Stomach (tissue), 8 donors: ENCODE measurements at regions not wholly inside any gene's neighbourhood (a gene's known extent, or its start where the extent isn't known, plus 50 kb on each side); places are given as distances from the start of the nearest gene placed in this dataset.

Source experiments
- DNase-seq, 2 donors: peaks; one replicate each; pipeline versions ENCODE4 v3.0.0 to v3.0.0-alpha.2; 2013 to 2019
- H3K27ac ChIP-seq, 5 donors: fragments of 200-600 bp in 4 of 5; sonication (generic) in 4 of 5; one replicate each; pipeline ENCODE4 v1.5.1; 2013 to 2019; ENCODE audit warnings: mild to moderate bottlenecking in 1 of 5, moderate library complexity in 1 of 5
- H3K27me3 ChIP-seq, 3 donors: fragments of 200-600 bp; sonication (generic); one replicate each; pipeline ENCODE4 v1.5.1; 2017 to 2019; ENCODE audit warnings: mixed run types in 1 of 3
- H3K36me3 ChIP-seq, 4 donors: fragments of 200-600 bp; sonication (generic); 1 replicate in 3 of 4; 2 replicates in 1 of 4; pipeline ENCODE4 v1.5.1; 2016 to 2019
- H3K4me1 ChIP-seq, 4 donors: fragments of 200-600 bp; sonication (generic); one replicate each; pipeline ENCODE4 v1.5.1; 2016 to 2019
- H3K4me3 ChIP-seq, 4 donors: fragments of 200-600 bp; sonication (generic) in 3 of 4; one replicate each; pipeline ENCODE4 v1.5.1; 2016 to 2019; ENCODE audit warnings: mild to moderate bottlenecking in 1 of 4
- H3K9me3 ChIP-seq, 4 donors: fragments of 200-600 bp; sonication (generic); one replicate each; pipeline ENCODE4 v1.5.1; 2016 to 2019
- EP300 ChIP-seq: sonication (generic); formaldehyde crosslinking; IDR thresholded peaks from one replicate; pipeline ENCODE4 v1.6.1; 2017; ENCODE audit warnings: antibody characterized with exemption
- POLR2A ChIP-seq, 4 donors: fragments of 450-650 bp; IDR thresholded peaks; one replicate each; pipeline ENCODE4 v1.6.1; 2016; ENCODE audit warnings: antibody characterized with exemption in 4 of 4, control low read depth in 2 of 4, mild to moderate bottlenecking in 1 of 4, moderate library complexity in 1 of 4
- POLR2AphosphoS5 ChIP-seq, 3 donors: sonication (generic); formaldehyde crosslinking; IDR thresholded peaks; one replicate each; pipeline ENCODE4 v1.6.1; 2016; ENCODE audit warnings: antibody characterized with exemption in 3 of 3
- WGBS, 5 donors: extraction: QIAGEN DNeasy Blood & Tissue Kit in 3 of 5; methylation state at CpG; one replicate each; pipeline versions ENCODE4 v1.1.5 to v1.1.7; 2013 to 2018; 5-methylcytosine and 5-hydroxymethylcytosine counted together
- intact Hi-C: fragments of 100-400 bp; cut with DNase I; formaldehyde crosslinking; loops from one replicate; pipeline ENCODE4 v1.15.1; 2023; ENCODE audit warnings: low total_unique reads
- TF ChIP-seq, protein P1 (sequence below), 7 experiments: fragments of 450-650 bp in 4 of 7; fragments of 200-600 bp in 3 of 7; sonication (generic) in 3 of 7; IDR thresholded peaks; one replicate each; pipeline ENCODE4 v1.5.1; 2016 to 2019; ENCODE audit warnings: antibody characterized with exemption in 7 of 7, control low read depth in 2 of 7, mild to moderate bottlenecking in 1 of 7
- donor health status: healthy with polysubstance abuse.
- donor health status: Bipolar disorder and iron deficiency.
- donor health status: healthy.

DNA sequence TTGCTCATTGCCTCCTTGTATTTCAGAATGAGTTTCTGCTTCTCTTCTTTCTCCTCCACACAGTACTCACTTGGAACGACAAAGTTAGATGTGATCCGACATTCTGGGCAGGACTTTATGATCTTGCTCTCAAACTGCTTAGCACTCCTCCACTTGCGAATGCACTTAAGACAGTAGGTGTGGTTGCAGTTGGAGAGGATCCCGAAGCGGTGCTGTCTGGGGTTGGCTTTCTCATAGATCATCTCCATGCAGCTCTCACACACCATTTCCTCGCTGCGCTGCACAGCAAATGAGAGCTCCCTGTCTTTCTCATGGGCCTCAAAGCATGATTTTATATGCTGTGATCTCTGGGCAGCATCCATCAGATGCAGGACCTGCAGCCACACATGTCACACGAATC is 245.7 kb downstream of the C12orf50 start:
- H3K27ac ChIP-seq: no peak overlapping the region
- H3K9me3 ChIP-seq: no peaks in the 10 kb centered on the region
- H3K4me1 ChIP-seq: no peaks in the 10 kb centered on the region
- peak in 1 of 2 donors; percentile 9 for DNase-seq
- H3K27me3 ChIP-seq: no peaks in the 10 kb centered on the region
- intact Hi-C loops: no loop called here
- TF ChIP-seq EP300 (no peak), POLR2AphosphoS5 (IDR thresholded peaks at IDR 0.05) (no peak), POLR2A (IDR thresholded peaks at IDR 0.05) (no peak)
- TF ChIP-seq, protein P1, sequence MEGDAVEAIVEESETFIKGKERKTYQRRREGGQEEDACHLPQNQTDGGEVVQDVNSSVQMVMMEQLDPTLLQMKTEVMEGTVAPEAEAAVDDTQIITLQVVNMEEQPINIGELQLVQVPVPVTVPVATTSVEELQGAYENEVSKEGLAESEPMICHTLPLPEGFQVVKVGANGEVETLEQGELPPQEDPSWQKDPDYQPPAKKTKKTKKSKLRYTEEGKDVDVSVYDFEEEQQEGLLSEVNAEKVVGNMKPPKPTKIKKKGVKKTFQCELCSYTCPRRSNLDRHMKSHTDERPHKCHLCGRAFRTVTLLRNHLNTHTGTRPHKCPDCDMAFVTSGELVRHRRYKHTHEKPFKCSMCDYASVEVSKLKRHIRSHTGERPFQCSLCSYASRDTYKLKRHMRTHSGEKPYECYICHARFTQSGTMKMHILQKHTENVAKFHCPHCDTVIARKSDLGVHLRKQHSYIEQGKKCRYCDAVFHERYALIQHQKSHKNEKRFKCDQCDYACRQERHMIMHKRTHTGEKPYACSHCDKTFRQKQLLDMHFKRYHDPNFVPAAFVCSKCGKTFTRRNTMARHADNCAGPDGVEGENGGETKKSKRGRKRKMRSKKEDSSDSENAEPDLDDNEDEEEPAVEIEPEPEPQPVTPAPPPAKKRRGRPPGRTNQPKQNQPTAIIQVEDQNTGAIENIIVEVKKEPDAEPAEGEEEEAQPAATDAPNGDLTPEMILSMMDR (IDR thresholded peaks at IDR 0.05): no peak
- 79 to 94% (median 92%) methylated on average over 8 of the region's 8 CpGs for WGBS, 5 donors
- H3K36me3 ChIP-seq: no peaks in the 10 kb centered on the region
- H3K4me3 ChIP-seq: no peak overlapping the region

GRCh38 chr12:87782838-87783237 is 246.4 kb downstream of the C12orf50 start:
- 82 to 91% (median 90%) methylated on average over 3 of the region's 3 CpGs for WGBS, 5 donors
- no peak overlapping the region for H3K4me3 ChIP-seq
- H3K36me3 ChIP-seq: no peaks in the 10 kb centered on the region
- intact Hi-C loops: no loop called here
- H3K9me3 ChIP-seq: no peaks in the 10 kb centered on the region
- TF ChIP-seq POLR2A (IDR thresholded peaks at IDR 0.05) (no peak), EP300 (no peak), POLR2AphosphoS5 (IDR thresholded peaks at IDR 0.05) (no peak)
- TF ChIP-seq, protein P1 (IDR thresholded peaks at IDR 0.05): no peak
- no peaks in the 10 kb centered on the region for H3K4me1 ChIP-seq
- no peak for DNase-seq
- no peak overlapping the region for H3K27ac ChIP-seq
- no peaks in the 10 kb centered on the region for H3K27me3 ChIP-seq

DNA sequence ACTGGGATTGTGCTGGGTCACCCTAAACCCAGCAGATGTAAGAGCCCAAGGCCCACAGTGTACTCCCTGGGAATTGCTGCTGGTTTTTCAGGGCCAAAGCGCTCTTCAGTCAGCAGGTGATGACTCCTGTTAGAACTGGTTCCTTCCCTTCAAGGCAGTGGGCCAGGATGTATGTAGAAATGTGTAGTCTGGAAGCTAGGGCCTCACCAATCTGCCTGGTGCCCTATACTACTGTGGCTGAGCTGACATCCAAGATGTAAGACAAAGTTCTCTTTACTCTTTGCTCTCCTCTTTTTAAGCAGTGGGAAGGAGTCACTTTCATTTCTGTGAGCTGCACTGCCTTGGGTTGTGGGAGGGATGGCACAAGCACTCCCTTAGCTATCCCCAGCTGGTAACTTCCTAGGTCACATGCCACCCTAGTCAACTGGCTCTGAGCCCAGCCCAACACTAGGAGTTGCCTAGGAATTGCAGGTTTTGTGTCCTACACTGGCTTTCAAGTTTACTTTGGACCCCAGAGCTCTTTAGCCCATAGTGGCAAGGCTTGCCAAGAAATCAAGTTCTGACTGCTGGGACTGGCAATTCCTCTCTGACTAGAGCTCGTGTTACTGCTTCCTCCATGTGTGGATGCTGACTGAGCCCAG is 249.2 kb downstream of the C12orf50 start:
- 55 to 74% (median 70%) methylated on average over 2 of the region's 2 CpGs for WGBS, 5 donors
- Histone ChIP-seq H3K4me3 (no peak overlapping the region), H3K27ac (no peak overlapping the region), H3K4me1 (no peaks in the 10 kb centered on the region), H3K9me3 (no peaks in the 10 kb centered on the region), H3K27me3 (no peaks in the 10 kb centered on the region), H3K36me3 (no peaks in the 10 kb centered on the region)
- intact Hi-C loops: no loop called here
- DNase-seq: no peak
- TF ChIP-seq, protein P1 (IDR thresholded peaks at IDR 0.05): no peak
- TF ChIP-seq POLR2A (IDR thresholded peaks at IDR 0.05) (no peak), POLR2AphosphoS5 (IDR thresholded peaks at IDR 0.05) (no peak), EP300 (no peak)

DNA sequence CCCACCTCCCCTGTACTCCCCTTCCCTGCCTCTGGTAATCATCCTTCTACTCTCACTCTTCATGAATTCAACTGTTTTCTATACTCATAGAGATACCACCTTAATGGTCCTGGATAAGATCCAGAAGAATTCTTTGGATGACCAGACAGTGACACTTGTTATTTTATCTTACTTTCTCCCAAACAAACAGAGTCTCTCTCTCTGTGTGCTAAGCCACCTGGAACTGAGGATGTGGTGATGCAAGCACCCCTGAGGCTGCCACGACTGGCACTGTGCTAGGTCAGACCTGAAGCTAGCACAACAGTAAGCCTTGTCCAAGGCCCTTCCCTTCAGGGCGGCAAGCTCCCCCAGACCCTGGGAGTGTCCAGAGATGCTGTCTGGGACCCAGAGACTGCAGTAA is 250.2 kb downstream of the C12orf50 start:
- 44 to 82% (median 80%) methylated on average over 1 to 2 of the region's 2 CpGs for WGBS, 5 donors
- H3K27me3 ChIP-seq: no peaks in the 10 kb centered on the region
- no peaks in the 10 kb centered on the region for H3K4me1 ChIP-seq
- no peak overlapping the region for H3K4me3 ChIP-seq
- H3K36me3 ChIP-seq: no peaks in the 10 kb centered on the region
- no peak overlapping the region for H3K27ac ChIP-seq
- H3K9me3 ChIP-seq: no peaks in the 10 kb centered on the region
- TF ChIP-seq, protein P1 (IDR thresholded peaks at IDR 0.05): no peak
- TF ChIP-seq POLR2AphosphoS5 (IDR thresholded peaks at IDR 0.05) (no peak), POLR2A (IDR thresholded peaks at IDR 0.05) (no peak), EP300 (no peak)
- intact Hi-C loops: no loop called here
- no peak for DNase-seq
